Stomach (tissue), 4 donors: ENCODE measurements at regions not wholly inside any gene's neighbourhood (a gene's known extent, or its start where the extent isn't known, plus 50 kb on each side); places are given as distances from the start of the nearest gene placed in this dataset.

Experiments
- EP300 ChIP-seq: sonication (generic); formaldehyde crosslinking; IDR thresholded peaks from one replicate; pipeline ENCODE4 v1.6.1; 2017; ENCODE audit warnings: antibody characterized with exemption
- POLR2A ChIP-seq, 4 donors: fragments of 450-650 bp; IDR thresholded peaks; one replicate each; pipeline ENCODE4 v1.6.1; 2016; ENCODE audit warnings: antibody characterized with exemption in 4 of 4, control low read depth in 2 of 4, mild to moderate bottlenecking in 1 of 4, moderate library complexity in 1 of 4

DNA sequence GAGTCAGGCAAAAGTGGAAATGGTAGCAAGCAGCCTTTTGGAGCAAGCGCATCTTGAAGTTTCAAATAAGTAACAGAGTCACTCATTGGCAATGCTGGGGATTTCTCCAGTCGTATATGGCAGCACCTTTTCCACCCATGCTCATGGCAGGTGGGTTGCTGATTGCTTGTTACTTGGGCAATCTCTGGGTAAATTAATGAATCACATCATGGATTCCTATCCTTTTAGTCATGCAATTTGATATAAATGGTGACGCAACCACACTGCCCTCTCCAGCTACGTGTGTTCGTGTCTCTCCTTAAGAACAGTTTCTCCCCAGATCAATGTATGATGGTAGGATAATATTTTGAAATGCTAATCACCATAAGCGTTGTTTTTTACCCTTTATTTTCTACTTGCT is 339.9 kb upstream of the KCNH8 start:
- TF ChIP-seq POLR2A (IDR thresholded peaks at IDR 0.05), result no peak
- TF ChIP-seq EP300, result no peak
